Effector memory CD4-positive, alpha-beta T cell (primary cell): ENCODE measurements at regions not wholly inside any gene's neighbourhood (a gene's known extent, or its start where the extent isn't known, plus 50 kb on each side); places are given as distances from the start of the nearest gene placed in this dataset.

Experiments
- DNase-seq, 3 donors: peaks; one replicate each; pipeline ENCODE4 v3.0.0-alpha.2; 2020
- H3K27ac ChIP-seq: 2 replicates; pipeline ENCODE4 v1.7.0; 2013; ENCODE audit warnings: mild to moderate bottlenecking, low read length, moderate library complexity; ENCODE audit not compliant: insufficient read depth, poor library complexity, severe bottlenecking
- H3K27me3 ChIP-seq: replicated peaks from 2 replicates; pipeline ENCODE4 v1.7.0; 2013; ENCODE audit warnings: mild to moderate bottlenecking, low read length; ENCODE audit not compliant: insufficient read depth, control insufficient read depth, poor library complexity, severe bottlenecking
- H3K36me3 ChIP-seq: 2 replicates; pipeline ENCODE4 v1.7.0; 2013; ENCODE audit warnings: mild to moderate bottlenecking, low read length, moderate library complexity; ENCODE audit not compliant: control insufficient read depth, insufficient read depth
- H3K4me1 ChIP-seq: 2 replicates; pipeline ENCODE4 v1.7.0; 2013; ENCODE audit warnings: low read length, mild to moderate bottlenecking; ENCODE audit not compliant: control insufficient read depth, insufficient read depth, poor library complexity, severe bottlenecking
- H3K4me3 ChIP-seq: 2 replicates; pipeline ENCODE4 v1.7.0; 2013; ENCODE audit warnings: low read length, low read depth, mild to moderate bottlenecking; ENCODE audit not compliant: insufficient read depth, poor library complexity, severe bottlenecking
- H3K9me3 ChIP-seq: 2 replicates; pipeline ENCODE4 v1.7.0; 2013; ENCODE audit warnings: mild to moderate bottlenecking, low read length, moderate library complexity; ENCODE audit not compliant: control insufficient read depth

DNA sequence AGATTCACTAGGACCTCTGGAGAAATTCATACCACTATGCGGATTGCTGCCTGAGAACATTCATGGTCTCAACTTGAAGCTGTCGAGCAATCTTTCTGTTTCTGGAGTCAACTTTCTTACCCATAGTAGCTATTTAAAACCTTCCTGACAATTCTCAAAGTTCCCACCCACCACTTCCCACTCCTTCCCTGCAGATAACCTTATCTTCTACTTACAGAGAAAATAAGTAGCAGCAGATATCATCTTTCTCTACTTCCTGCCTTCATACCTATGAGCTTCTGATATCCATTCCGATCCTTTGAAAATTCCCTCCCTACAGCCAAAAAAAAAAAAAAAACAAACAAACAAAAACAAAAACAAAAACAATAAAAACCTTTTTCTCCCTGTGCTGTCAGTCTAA is 81.2 kb upstream of the CYRIA start:
- no peaks in the 10 kb centered on the region for H3K27me3 ChIP-seq
- no peaks in the 10 kb centered on the region for H3K36me3 ChIP-seq
- H3K27ac ChIP-seq: no peak overlapping the region
- no peaks in the 10 kb centered on the region for H3K4me1 ChIP-seq
- DNase-seq: no peak
- H3K9me3 ChIP-seq: no peaks in the 10 kb centered on the region
- H3K4me3 ChIP-seq: no peak overlapping the region

DNA sequence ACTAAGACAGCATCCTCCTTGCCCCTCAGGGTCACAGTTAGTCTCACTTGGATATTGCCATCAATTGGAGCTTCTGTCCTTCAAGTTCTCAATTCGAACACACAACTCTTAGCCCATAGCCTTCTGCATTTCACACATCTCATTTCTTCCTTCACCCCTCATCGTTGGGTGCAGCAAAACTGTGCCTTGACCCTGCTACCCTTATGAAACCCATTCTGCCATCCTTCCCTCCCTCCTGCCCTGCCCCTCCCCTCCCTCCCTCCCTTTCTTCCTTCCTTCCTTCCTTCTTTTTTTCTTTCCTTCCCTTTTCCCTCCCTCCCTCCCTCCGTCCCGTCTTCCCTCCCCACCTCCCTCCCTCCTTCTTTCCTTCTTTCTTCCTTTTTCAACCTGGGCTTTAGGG is 80.7 kb upstream of the CYRIA start:
- Histone ChIP-seq H3K4me1 (no peaks in the 10 kb centered on the region), H3K27me3 (no peaks in the 10 kb centered on the region), H3K9me3 (no peaks in the 10 kb centered on the region), H3K36me3 (no peaks in the 10 kb centered on the region), H3K27ac (no peak overlapping the region), H3K4me3 (no peak overlapping the region)
- DNase-seq: no peak

DNA sequence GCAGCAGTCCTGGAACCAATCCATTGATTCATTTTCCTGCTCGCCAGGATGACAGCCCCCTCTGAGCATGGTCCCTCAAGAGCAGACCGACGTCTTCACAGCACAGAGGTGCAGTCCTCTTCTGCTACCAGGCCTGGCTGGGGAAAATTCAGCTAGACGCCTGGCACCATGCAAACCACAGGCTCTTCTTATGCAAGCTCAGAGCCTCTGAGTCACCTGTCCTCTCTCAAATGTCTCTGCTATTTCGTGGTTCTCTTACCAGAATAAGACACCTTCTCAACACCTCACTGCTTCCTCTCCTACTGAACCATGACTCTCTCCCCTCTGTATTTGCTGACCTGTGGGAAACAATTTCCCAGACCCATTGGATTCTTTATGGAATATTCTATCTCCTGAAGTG is 79.8 kb upstream of the CYRIA start:
- no peak overlapping the region for H3K27ac ChIP-seq
- DNase-seq: no peak
- no peaks in the 10 kb centered on the region for H3K9me3 ChIP-seq
- no peaks in the 10 kb centered on the region for H3K4me1 ChIP-seq
- H3K27me3 ChIP-seq: no peaks in the 10 kb centered on the region
- H3K36me3 ChIP-seq: no peaks in the 10 kb centered on the region
- no peak overlapping the region for H3K4me3 ChIP-seq

DNA sequence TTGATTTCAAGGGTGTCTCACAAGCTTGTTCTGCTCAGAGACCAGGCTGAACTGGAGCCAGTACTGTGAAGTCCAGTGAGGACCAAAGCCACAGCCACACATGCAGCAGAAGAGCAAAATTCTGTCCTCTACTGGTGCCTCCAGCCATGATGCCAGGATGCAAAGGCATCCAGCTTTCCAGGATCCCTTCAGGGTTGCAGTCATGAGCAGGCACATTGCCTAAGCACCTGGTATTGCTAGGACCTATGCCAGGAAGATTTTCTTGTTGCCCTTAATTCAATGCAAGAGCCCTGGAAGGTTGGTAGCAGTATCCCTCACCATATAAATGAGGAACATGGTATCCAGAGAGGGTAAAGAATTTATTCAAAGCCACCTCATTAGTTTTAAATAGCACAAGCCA is 78.9 kb upstream of the CYRIA start:
- Histone ChIP-seq H3K27ac (no peak overlapping the region), H3K36me3 (no peaks in the 10 kb centered on the region), H3K4me1 (no peaks in the 10 kb centered on the region), H3K27me3 (no peaks in the 10 kb centered on the region), H3K9me3 (no peaks in the 10 kb centered on the region), H3K4me3 (no peak overlapping the region)
- DNase-seq: no peak

- DNase-seq: no peak
- H3K36me3 ChIP-seq: no peaks in the 10 kb centered on the region
- H3K27ac ChIP-seq: no peak overlapping the region
- no peaks in the 10 kb centered on the region for H3K27me3 ChIP-seq
- H3K4me1 ChIP-seq: no peaks in the 10 kb centered on the region
- no peaks in the 10 kb centered on the region for H3K9me3 ChIP-seq
- no peak overlapping the region for H3K4me3 ChIP-seq
Observed at GRCh38 chr2:16742026-16742425, 76.4 kb upstream of the CYRIA start.

DNA sequence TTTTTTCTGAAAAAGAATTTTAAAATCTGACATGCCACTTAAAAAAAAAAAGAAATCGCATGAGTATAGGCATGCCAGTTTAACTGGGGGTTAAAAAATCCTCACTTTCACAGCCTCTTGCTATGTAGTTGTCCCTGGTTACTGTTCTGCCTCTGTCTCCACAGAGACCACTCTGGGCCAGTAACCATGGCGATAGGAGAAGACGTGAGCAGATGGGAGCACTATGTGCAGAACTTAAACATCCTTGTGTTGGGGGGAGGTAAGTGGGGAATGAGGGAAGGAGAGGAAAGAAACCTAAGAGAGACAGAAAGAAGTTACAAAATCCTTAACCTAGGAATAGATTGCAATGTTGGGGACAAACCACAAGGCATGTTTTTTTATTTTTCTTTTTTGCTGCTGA is 75.9 kb upstream of the CYRIA start:
- H3K36me3 ChIP-seq: no peaks in the 10 kb centered on the region
- H3K4me3 ChIP-seq: no peak overlapping the region

GRCh38 chr2:16739778-16740581 is 74.3 kb upstream of the CYRIA start:
- H3K36me3 ChIP-seq: no peaks in the 10 kb centered on the region
- no peak overlapping the region for H3K27ac ChIP-seq
- DNase-seq: no peak
- no peaks in the 10 kb centered on the region for H3K9me3 ChIP-seq
- no peak overlapping the region for H3K4me3 ChIP-seq
- no peaks in the 10 kb centered on the region for H3K4me1 ChIP-seq
- H3K27me3 ChIP-seq: no peaks in the 10 kb centered on the region

More for the DNA sequence above, 75.9 kb upstream of the CYRIA start:
- Histone ChIP-seq H3K27me3 (no peaks in the 10 kb centered on the region), H3K9me3 (no peaks in the 10 kb centered on the region), H3K4me1 (no peaks in the 10 kb centered on the region), H3K27ac (no peak overlapping the region)
- no peak for DNase-seq

GRCh38 chr2:16738361-16739225 is 73.0 kb upstream of the CYRIA start:
- no peak for DNase-seq
- Histone ChIP-seq H3K27me3 (no peaks in the 10 kb centered on the region), H3K9me3 (no peaks in the 10 kb centered on the region), H3K4me3 (no peak overlapping the region), H3K36me3 (no peaks in the 10 kb centered on the region), H3K27ac (no peak overlapping the region), H3K4me1 (no peaks in the 10 kb centered on the region)

GRCh38 chr2:16737812-16738211 is 72.2 kb upstream of the CYRIA start:
- no peaks in the 10 kb centered on the region for H3K4me1 ChIP-seq
- no peak overlapping the region for H3K4me3 ChIP-seq

DNA sequence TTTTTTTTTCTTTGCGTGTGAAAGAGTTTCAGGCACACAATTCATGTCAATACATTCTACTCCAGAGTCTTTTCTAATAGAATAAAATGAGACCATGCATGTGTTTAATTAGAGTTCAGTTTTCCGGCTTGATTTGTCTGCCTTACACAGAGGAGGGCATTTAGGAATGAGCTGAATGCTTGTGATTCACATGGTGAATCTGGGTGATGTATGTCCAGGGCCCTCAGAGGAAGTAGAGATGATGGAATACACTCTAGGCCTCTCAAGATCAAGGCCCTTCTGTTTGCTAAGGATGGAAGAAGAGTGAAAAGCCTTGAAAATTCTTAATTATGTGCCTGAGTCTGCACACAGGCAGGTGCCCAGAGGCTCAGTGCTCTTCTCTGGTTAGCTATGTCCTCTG is 71.0 kb upstream of the CYRIA start:
- Histone ChIP-seq H3K36me3 (no peaks in the 10 kb centered on the region), H3K27ac (no peak overlapping the region), H3K4me3 (no peak overlapping the region), H3K27me3 (no peaks in the 10 kb centered on the region), H3K9me3 (no peaks in the 10 kb centered on the region), H3K4me1 (no peaks in the 10 kb centered on the region)
- DNase-seq: no peak

More at GRCh38 chr2:16737812-16738211, 72.2 kb upstream of the CYRIA start:
- no peaks in the 10 kb centered on the region for H3K9me3 ChIP-seq
- H3K27me3 ChIP-seq: no peaks in the 10 kb centered on the region
- no peak for DNase-seq
- no peak overlapping the region for H3K27ac ChIP-seq
- no peaks in the 10 kb centered on the region for H3K36me3 ChIP-seq
